GM19238 (cell line): ENCODE measurements at regions not wholly inside any gene's neighbourhood (a gene's known extent, or its start where the extent isn't known, plus 50 kb on each side); places are given as distances from the start of the nearest gene placed in this dataset.
"Not testable (repeated sequence)": the region's sequence is repeated elsewhere in the genome, so short reads cannot be mapped to it uniquely, and the experiment has no call there.

Source experiments
- DNase-seq: peaks from one replicate; pipeline ENCODE4 v3.0.0; 2011; ENCODE audit warnings: low spot score; ENCODE audit not compliant: insufficient read length

DNA sequence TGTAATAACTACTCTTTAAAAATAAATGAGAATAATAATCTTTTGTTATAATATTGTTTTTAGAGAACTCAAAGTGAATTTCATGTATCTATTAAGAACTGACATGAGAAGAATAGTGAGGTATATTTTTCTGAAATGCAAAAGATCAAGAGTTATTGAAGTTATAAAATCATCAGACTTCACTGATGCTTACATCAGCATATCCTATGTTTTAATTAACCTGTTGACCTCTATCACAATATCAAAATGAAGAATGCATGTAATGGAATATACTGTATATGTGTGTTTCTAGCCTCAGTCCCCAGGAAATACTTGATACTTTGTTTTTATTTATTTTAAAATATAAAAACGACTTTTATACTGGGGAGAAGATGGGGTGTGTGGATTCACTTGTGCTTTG lies 533.1 kb downstream of the KCTD16 start:
- no peak for DNase-seq

DNA sequence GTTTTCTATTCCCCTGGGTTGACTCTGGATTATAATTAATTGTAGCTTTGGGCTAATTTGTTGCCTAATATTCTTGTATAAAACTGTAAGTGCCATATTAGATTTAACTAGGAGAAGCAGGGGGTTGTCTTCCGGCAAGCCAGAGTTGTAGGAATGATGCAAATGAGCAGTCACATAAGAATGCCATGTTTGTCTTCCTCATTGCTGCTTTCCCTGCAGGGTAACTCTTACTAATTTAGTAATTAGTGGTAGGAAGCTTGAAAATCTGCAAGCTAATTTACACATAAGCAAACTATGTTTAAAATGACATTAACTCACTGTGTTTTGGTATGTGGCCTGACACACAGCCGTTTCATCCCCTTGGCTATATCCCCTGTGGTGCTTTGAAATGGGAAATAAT lies 527.8 kb downstream of the KCTD16 start:
- DNase-seq, result no peak

DNA sequence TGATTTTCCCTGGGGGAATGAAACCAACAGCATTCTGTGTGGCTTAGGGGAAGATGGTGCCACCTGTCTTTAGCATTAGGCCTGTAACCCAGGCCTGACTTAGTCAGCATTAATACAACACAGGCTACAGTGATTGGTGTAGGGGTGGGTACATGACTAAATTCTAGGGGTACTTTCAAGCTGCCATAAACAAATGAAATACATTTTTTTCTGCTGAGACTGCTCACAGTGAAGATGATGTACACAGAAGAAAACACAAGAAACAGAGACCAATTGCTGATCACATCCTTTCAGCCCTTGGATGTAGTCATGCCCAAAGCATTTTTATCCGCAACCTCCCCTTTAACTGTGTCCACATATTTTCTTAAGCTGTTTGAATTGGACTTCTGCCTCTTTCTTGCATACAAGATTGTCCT lies 527.2 kb downstream of the KCTD16 start:
- no peak for DNase-seq

DNA sequence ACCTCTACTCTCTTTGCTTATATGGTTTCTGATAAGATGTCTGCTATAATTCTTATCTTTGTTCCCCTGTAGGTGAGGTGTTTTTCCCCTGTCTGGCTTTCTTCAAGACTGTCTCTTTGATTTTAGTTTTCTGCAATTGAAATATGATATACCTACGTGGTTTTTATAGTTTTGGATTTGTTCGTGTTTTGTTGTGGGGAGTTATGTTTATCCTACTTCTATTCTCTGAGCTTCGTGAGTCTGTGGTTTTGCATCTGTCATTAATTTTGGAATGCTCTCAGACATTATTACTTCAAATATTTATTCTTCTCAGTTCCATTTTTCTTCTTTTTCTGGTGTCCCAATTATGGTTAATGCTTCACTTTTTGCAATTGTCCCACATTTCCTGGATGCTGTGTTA lies 521.3 kb downstream of the KCTD16 start:
- no peak for DNase-seq

DNA sequence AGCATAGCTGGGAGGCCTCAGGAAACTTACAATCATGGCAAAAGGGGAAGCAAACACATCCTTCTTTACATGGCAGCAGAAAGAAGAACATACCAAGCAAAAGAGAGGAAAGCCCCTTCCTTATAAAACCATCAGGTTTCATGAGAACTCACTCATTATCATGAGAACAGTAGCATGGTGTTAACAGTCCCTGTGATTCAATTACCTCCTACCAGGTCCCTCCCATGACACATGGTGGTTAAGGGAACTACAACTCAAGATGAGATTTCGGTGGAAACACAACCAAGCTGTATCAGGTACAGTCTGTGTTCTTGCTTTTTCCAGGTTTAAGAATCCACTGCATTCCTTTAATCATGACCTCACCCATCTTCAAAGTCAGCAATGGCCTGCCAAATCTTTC lies 514.2 kb downstream of the KCTD16 start:
- no peak for DNase-seq

DNA sequence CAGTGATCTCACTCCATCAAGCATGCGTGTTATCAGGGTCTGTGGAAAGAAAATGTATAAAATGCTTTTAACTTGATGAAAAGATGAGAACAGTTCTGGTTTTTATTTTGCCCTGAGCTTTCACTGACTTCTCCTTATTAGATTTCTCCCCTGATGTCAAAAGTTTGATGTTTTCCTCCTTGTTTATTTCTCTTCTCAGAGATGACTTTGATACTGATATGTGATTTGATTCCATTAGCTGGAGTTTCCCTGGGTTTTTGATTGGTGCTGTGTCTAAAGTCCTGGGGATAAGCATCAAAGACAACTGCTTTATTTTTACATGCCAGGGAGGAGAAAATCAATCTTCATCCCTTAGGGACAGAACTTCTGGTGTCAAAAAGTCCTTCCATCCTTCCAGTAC lies 510.0 kb downstream of the KCTD16 start:
- no peak for DNase-seq

DNA sequence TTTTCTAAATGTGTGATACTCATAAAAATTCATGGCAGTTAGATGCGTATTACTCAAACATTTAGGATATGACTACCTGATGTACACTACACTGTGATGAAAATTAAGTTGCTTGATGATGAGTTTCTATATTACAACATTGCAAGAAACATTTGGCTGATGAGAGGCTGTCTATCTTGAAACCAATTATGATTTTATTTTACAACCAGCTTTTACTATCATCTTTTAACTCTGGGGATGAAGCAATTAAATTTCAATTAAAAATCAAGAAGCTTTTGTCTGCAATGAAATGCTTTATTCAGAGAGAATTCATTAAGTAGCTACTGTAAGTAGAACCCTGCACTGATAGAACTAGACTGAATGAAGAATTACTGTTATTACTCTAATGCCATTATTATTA lies 500.4 kb downstream of the KCTD16 start:
- DNase-seq, result no peak

DNA sequence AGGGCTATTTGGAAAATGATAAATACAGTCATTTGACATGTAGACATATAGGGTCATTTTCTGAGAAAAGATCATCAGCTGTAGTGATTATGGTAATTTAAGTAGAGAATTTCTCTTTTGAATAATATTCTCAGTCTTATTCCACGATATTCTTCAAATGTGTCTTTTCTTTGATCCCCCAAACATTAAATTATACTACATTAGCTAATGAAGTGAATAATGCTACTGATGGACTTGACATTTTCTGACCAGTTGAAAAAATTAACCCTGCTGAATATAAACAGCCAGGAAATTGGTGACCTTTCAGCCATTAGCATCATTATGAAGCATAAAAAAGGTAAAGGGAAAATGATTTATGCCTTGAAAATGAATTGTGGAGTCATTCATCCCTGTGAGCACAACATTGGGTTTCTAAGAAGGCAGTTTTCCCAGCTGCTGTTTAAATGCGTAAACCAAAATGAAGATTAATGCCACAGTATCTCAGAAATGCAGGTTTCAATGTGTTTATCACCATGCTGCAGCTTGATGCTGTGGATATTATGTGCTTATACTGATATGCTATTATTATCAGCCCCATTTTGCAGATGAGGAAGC lies 489.1 kb downstream of the KCTD16 start:
- no peak for DNase-seq

DNA sequence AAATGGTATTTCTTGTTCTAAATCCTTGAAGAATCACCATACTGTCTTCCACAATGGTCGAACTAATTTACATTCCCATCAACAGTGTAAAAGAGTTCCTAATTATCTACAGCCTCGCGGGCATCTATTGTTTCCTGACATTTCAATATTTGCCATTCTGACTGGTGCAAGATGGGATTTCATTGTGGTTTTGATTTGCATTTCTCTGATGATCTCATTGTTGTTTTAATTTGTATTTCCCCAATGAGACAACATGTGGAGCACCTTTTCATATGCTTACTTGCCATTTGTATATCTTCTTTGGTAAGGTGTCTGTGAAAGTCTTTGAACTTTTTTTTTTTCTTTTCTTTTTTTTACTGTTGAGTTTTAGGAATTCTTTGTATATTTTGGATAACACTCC lies 473.6 kb downstream of the KCTD16 start:
- no peak for DNase-seq

DNA sequence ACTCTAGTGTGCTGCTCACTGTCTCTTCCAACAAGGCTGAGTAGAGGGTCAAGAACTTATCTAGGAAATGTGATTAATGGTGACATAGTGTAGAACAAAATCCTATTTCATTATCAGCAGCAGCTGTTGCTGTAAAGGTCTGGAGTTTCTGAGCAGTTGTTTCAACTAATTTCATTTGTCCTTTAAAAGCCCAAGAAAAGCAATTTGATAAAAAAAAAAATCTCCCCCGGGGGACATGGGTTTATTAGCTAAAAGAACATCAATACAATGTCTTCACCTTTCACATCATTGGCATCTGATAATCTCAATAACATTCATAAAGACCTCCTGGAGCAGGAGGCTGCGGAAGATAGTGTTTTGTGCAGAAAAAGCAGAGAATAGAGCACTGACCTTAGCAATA lies 468.1 kb downstream of the KCTD16 start:
- DNase-seq, result no peak

DNA sequence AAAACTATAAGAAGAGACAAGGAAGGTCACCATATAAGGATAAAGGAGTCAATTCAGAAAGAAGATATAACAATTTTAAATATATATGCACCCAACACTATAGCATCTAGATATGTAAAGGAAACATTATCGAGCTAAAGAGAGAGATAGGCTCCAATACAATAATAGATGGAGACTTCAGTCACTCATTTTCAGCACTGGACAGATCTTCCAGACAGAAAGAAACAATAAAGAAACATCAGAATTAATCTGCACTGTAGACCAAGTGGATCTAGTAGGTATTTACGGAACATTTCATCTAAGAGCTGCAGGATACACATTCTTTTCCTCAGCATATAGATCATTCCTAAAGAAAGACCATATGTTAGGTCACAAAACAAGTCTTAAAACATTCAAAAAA lies 463.5 kb downstream of the KCTD16 start:
- DNase-seq, result no peak

DNA sequence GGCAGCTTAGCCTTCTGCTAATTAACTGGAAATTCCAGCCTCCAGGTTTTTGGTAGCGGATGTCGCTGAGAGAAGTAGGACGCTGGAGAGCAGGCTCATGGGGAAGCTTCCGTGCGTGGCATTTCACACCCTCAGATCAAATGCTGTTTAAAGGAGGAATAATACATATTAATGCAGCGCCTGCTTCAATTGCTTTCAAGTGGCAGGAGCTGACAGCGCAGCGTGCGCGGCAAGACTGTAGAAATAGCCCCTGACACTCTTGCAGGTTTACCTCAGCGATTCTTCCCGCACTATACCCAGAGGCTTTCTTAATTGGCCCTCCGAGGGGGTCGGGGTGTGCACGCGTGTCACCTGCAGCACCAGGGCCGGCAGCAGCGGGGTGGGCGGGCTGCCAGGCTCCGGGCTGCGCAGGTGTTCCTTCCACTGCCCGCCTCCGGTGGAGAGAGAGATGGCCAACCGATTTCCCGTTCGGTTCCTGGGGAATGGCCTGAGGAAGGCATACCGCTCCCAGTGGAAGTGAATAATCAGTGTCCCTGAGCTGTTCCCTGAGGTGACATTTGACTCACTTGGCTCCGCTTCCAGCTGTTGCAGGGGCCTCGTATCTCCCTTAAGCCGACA lies 427.9 kb downstream of the KCTD16 start:
- no peak for DNase-seq

DNA sequence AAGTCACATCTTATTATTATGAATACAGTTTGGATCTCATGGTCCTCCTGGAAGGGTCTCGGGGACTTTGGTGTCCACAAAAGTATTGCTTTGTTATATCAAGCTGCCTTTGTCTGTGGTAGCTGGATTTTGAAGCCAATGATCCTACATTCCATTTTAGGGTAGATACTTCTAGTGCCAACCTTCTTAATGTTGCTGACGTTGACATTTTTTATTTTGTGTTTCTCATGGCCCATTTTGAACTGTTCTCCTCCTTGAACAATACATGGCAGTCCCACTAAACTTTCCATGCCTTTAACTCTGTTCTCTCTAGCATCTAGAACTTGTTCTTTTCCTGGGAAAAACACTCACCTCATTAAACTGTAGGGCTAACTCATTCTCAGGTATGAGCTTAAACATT lies 425.8 kb downstream of the KCTD16 start:
- no peak for DNase-seq

DNA sequence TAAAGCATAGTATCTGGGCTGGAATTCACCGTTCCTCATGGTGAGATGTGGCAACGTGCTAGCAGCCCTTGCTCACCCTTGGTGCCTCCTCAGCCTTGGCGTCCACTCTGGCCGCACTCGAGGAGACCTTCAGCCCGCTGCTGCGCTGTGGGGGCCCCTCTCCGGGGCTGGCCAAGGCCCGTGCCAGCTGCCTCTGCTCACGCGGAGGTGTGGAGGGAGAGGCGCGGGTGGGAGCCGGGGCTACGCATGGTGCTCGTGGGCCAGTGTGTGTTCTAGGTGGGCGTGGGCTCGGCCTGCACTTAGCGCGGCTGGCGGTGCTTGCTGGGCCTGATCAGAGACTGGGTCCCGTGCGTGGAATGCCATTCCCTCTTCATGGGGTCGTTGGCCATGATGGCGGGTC lies 424.2 kb downstream of the KCTD16 start:
- DNase-seq, result no peak

DNA sequence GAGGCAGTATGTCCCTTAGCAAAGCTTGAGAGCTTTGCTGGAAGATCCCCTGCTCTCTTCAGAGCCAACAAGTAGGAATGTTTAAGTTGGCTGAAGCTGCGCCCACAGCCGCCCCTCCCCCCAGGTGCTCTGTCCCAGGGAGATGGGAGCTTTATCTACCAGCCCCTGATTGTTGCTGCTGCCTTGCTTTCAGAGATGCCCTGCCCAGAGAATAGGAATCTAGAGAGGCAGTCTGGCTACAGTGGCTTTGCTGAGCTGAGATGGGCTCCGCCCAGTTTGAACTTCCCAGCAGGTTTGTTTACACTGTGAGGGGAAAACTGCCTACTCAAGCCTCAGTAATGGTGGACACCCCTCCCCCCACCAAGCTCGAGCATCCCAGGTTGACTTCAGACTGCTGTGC lies 423.6 kb downstream of the KCTD16 start:
- not testable (repeated sequence) for DNase-seq

DNA sequence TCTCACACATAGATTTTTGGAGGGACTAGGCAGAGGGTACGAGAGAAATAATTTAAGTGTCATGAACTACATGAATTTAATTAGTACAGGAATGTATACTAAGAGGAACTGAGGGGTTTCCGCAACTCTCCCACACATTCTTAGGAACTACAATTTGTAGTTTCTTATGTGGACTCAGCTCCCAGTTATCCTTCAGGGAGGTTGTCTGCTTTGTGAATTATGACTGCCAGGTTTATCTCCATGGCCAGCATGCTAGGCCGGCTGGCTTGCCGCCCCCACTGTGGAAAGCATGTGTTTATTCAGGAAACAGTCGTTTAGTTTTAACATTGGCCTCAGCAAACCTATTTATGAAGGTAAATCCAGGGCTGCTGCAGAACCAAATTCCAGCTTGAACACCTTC lies 415.0 kb downstream of the KCTD16 start:
- DNase-seq, result no peak

DNA sequence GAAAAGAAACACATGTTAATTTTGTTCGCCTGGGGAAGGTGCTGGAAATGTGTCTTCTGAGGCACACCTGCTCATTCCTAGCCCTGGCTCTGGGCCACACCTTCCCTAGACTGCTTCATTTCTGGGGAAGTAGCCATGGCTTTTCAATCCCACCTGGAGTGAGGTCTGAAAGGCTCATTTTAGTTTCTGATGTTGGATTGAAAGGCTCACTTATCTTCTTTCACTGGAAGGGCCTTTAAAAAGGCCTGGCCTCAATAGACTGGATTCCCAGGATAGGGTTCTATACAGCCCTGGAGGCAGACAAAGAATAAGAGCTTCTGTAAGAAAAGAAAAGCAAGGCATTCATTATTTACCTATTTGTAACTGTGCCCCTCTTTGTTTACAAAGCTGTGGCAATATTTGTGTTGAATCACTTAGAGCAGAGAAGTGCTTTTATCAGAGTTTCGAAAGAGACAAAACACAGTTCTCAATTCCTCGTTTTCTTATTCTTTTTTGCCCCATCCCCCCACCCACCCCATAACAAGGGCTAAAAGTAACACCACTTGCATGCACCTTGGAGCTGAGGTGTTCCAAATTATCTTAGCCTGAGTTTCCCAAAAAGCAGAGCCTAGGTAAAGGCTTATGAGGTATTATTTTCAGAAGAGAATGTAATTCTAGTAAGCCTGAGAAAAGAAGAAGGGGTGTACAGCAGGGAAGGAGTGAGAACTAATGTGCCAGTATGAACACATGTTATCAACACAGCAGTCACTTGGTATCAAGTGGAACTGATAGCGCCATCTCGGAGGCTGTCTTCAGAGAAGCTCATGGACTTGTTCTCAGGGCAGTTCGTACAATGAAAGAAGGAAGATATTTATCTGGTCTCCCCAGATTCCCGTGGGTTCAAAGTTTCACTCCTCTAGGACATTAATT lies 413.1 kb downstream of the KCTD16 start:
- no peak for DNase-seq

DNA sequence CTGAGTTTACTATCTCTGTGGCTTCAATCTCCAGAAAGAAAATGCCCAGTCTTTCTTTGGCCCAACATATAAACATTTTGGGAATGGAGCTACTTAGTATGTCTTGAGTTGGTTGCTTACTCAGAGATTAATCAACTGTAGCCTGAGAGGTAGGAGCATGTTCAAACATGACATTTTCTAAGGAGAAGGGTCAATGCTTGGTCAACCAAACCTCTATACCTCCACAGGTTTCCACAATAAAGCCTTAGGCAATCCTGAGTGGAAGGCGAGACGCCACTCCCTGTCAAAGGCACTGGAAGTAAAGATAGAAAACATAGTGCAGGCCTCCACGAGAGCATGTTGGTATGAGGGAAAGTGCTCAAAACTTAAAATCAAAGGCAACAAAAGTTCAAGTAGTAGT lies 411.4 kb downstream of the KCTD16 start:
- no peak for DNase-seq

DNA sequence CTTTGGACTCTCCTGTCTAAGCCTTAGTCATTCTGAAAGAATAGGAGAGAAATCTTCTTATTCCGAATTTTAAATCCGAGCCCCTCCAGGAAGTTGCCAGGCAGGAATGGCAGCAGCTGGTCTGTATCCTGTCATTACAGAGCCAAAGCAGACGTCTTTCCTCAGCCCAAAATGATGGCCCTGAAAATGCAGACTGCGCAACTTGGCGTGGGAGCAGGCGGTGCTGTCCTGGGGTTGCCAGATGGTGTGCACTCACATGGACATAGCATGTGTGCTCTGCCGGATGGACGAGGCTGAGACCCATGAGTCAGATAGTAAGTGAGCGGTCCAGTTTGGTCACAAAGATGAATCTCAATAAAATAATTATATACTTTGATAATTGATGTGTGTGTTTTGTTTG lies 410.4 kb downstream of the KCTD16 start:
- no peak for DNase-seq

DNA sequence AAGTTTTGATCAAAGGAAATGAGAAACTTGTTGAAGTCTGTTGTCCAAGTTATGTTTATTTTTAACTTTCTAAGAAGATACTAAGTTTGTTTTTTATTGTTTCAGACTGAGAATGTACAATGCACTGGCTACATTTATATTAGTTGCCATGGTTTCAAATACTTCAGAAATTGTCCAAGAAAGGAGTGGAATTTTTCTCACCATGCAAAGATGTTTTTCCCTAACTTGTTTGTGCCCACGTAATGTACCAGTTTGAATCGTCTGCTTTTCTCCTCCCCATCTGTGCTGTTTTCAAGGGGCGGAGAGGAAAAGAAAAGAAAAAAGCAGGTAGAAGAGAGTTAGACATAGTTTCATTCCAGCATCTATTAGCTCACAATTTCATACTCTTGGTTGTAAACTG lies 407.0 kb downstream of the KCTD16 start:
- no peak for DNase-seq

DNA sequence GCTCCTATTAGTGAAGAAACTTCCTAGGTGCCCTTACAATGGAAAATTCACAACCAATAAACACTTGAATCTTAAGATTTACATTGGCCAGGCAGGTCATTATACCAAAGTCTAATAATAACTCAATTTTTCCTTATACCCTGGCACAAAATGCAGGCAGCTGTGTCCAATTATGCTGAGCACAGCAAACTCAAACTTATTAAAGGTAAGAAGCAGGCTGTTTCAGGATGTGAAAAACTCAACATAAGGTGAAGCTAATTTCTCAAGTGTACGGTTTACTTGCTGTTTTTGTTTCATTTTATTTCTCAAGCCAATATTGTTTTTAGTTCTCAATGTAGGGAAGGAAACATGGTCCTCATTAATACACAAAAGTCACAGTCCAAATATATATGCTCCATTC lies 405.1 kb downstream of the KCTD16 start:
- no peak for DNase-seq

DNA sequence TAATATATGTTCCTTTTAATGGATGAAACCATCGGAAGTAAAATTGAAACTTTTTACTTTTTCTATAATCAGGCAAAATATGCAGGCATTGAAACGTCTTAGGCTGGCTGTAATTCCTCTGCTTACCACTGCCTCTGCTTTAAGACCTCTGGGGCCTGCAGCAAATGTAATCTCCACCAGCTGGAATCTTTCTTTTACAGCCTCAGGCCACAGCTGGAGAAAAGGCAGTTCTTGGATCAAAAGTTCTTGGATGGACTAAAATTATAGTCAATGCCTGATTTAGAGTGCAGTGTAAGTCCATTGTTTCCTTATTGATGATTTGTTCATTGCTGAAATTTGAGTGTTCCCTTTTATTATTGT lies 396.7 kb downstream of the KCTD16 start:
- no peak for DNase-seq
